ENCODE measurements at regions not wholly inside any gene's neighbourhood (a gene's known extent, or its start where the extent isn't known, plus 50 kb on each side); places are given as distances from the start of the nearest gene placed in this dataset.

GRCh38 chr9:107890921-107891465, 401.4 kb upstream of the KLF4 start:
- TF ChIP-seq, protein P1, sequence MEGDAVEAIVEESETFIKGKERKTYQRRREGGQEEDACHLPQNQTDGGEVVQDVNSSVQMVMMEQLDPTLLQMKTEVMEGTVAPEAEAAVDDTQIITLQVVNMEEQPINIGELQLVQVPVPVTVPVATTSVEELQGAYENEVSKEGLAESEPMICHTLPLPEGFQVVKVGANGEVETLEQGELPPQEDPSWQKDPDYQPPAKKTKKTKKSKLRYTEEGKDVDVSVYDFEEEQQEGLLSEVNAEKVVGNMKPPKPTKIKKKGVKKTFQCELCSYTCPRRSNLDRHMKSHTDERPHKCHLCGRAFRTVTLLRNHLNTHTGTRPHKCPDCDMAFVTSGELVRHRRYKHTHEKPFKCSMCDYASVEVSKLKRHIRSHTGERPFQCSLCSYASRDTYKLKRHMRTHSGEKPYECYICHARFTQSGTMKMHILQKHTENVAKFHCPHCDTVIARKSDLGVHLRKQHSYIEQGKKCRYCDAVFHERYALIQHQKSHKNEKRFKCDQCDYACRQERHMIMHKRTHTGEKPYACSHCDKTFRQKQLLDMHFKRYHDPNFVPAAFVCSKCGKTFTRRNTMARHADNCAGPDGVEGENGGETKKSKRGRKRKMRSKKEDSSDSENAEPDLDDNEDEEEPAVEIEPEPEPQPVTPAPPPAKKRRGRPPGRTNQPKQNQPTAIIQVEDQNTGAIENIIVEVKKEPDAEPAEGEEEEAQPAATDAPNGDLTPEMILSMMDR (IDR thresholded peaks at IDR 0.05; ENCODE audit: borderline replicate concordance, control extremely low read depth, extremely low read depth, insufficient read depth, missing control alignments) = no peak
- in situ Hi-C loops (cut with MboI; ENCODE audit: low sequenced_read_pairs, unreplicated experiment) = no loop called here
- no peak for DNase-seq (ENCODE audit: low spot score)

GRCh38 chr9:107888773-107889227, 399.2 kb upstream of the KLF4 start:
- no peak for DNase-seq (ENCODE audit: low spot score)
- TF ChIP-seq, protein P1 (IDR thresholded peaks at IDR 0.05; ENCODE audit: borderline replicate concordance, control extremely low read depth, extremely low read depth, insufficient read depth, missing control alignments) = no peak
- in situ Hi-C loops (cut with MboI; ENCODE audit: low sequenced_read_pairs, unreplicated experiment) = no loop called here

DNA sequence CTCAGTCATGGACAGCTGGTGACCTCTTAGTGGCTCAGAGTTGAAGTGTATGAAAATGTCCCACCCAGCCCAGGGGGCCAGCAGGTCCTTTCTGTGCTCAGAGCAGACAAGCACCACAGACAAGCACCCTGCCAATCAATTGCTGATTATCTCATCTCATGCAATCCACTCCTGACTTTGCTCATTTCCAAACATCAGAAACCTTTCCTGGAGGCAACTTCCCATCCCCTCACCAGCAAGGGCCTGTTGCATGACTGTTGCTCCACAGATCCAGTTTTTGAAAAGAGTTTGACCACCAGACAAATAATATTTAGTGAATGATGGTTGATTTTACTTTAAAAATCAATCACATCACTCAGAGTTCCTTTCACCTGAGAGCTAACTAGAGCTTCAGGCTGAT, 397.3 kb upstream of the KLF4 start:
- in situ Hi-C loops (cut with MboI; ENCODE audit: low sequenced_read_pairs, unreplicated experiment) = no loop called here
- TF ChIP-seq, protein P1 (IDR thresholded peaks at IDR 0.05; ENCODE audit: borderline replicate concordance, control extremely low read depth, extremely low read depth, insufficient read depth, missing control alignments) = no peak
- no peak for DNase-seq (ENCODE audit: low spot score)

DNA sequence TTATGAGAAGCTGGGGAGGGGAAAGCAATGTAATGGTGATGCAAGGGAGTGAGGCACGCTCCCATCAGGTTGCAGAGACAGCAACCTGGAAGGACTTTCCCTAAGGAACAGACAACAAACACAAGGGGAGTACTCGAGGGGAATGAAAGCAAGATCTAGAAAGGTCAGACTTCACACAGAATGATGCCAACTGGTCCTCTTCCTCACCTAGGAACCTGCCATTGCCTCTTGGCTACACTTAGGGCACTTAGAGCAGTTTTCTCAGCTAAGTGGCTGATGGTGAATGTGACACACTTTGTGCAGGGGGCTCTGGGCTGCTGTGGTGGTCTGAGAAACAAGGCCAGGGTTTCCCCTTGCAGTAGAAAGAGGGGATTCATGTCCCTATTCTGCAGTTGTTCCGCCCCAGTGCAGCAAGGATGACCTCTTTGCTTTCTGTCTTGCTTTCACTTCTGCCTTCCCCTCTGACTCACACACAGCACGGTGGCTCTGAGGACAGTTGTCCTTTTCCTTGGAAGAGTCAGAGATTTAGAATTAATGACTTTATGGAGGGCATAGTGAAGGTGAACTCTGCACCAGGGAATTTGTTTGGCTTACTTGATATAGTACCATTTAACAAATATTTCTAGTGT, 394.0 kb upstream of the KLF4 start:
- TF ChIP-seq, protein P1 (IDR thresholded peaks at IDR 0.05; ENCODE audit: borderline replicate concordance, control extremely low read depth, extremely low read depth, insufficient read depth, missing control alignments) = no peak
- in situ Hi-C loops (cut with MboI; ENCODE audit: low sequenced_read_pairs, unreplicated experiment) = no loop called here
- DNase-seq (ENCODE audit: low spot score) = peak; percentile 37

DNA sequence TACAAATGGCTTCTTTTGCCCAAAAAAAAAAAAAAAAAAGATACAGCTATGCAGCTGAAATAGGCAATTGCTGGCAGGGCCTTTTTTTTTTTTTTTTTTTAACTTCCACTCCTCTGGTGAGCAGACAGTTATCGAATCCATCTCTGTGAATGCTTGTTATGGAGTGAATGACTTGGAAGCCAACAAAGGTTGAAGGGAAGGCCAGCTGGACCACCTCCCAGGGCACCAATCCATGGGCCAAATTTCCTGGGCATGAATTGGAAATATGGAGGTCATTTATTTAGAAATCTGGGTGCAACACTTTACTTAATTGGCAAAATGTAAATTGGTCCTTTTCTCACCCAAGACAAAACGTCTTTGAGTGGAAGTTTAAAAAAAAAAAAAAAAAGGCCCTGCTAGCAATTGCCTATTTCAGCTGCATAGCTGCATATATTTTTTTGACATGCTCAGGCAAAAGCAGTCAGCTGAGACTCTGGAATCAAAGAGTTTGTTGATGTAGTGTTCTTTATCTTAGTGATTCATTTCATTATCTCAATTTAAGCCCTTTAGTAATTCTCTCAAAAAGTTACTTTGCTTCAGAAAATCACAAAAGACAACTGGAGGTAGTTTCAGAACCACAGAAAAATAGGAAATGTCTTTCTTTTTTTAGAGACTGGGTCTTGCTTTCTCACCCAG, 392.2 kb upstream of the KLF4 start:
- TF ChIP-seq, protein P1 (IDR thresholded peaks at IDR 0.05; ENCODE audit: borderline replicate concordance, control extremely low read depth, extremely low read depth, insufficient read depth, missing control alignments) = no peak
- in situ Hi-C loops (cut with MboI; ENCODE audit: low sequenced_read_pairs, unreplicated experiment) = no loop called here
- DNase-seq (ENCODE audit: low spot score) = no peak

- no peak for DNase-seq (ENCODE audit: low spot score)
- in situ Hi-C loops (cut with MboI; ENCODE audit: low sequenced_read_pairs, unreplicated experiment) = no loop called here
- TF ChIP-seq, protein P1 (IDR thresholded peaks at IDR 0.05; ENCODE audit: borderline replicate concordance, control extremely low read depth, extremely low read depth, insufficient read depth, missing control alignments) = no peak
Measured at GRCh38 chr9:107878462-107878861, 388.9 kb upstream of the KLF4 start.
